A549 (cell line): ENCODE measurements at regions not wholly inside any gene's neighbourhood (a gene's known extent, or its start where the extent isn't known, plus 50 kb on each side); places are given as distances from the start of the nearest gene placed in this dataset.

Source experiments
- CTCF ChIP-seq: fragments of >200 bp; sonication (Bioruptor Twin); formaldehyde crosslinking; IDR thresholded peaks from 3 replicates; pipeline ENCODE4 v1.5.1; 2016
- E2F6 ChIP-seq: IDR thresholded peaks from 2 replicates; pipeline ENCODE4 v1.6.1; 2012; ENCODE audit warnings: low read depth, borderline replicate concordance
- EP300 ChIP-seq, 2 experiments: fragments of >200 bp; sonication (Bioruptor Twin); formaldehyde crosslinking; IDR thresholded peaks; 2 replicates in 1 of 2; 3 replicates in 1 of 2; pipeline ENCODE4 v1.6.1; 2016 to 2017
- HEYL ChIP-seq: fragments of 250-450 bp; sonication (Bioruptor Pico); IDR thresholded peaks from 2 replicates; pipeline ENCODE4 v1.8.0; 2021; ENCODE audit warnings: mild to moderate bottlenecking, moderate library complexity
- JUNB ChIP-seq: fragments of >200 bp; sonication (Bioruptor Twin); formaldehyde crosslinking; IDR thresholded peaks from 2 replicates; pipeline ENCODE4 v1.6.1; 2016
- MAX ChIP-seq: IDR thresholded peaks from 2 replicates; pipeline ENCODE4 v1.6.1; 2012
- MYC ChIP-seq: IDR thresholded peaks from 2 replicates; pipeline ENCODE4 v1.6.1; 2012; ENCODE audit warnings: mild to moderate bottlenecking, inconsistent platforms, low read length, improper control_type of control experiment, borderline replicate concordance
- PBX3 ChIP-seq: IDR thresholded peaks from 2 replicates; pipeline ENCODE4 v1.6.1; 2012
- PHF8 ChIP-seq: fragments of 200-600 bp; sonication (generic); IDR thresholded peaks from 2 replicates; pipeline ENCODE4 v1.6.1; 2016; ENCODE audit warnings: low read depth, mild to moderate bottlenecking, antibody characterized with exemption, moderate library complexity, borderline replicate concordance
- RFX5 ChIP-seq: fragments of 450-650 bp; IDR thresholded peaks from 2 replicates; pipeline ENCODE4 v1.7.1; 2014; ENCODE audit warnings: antibody characterized with exemption, mild to moderate bottlenecking, moderate library complexity
- SREBF2 ChIP-seq: fragments of 450-650 bp; IDR thresholded peaks from 2 replicates; pipeline ENCODE4 v1.6.1; 2014; ENCODE audit warnings: mild to moderate bottlenecking, moderate library complexity
- USF2 ChIP-seq: fragments of 450-650 bp; IDR thresholded peaks from 2 replicates; pipeline ENCODE4 v1.6.1; 2014; ENCODE audit warnings: antibody characterized with exemption

- TF ChIP-seq CTCF = no peak
- TF ChIP-seq PBX3 = no peak
- no peak for TF ChIP-seq MAX
- TF ChIP-seq RFX5 = no peak
- TF ChIP-seq EP300 (IDR thresholded peaks at IDR 0.05) = no peak
- TF ChIP-seq JUNB = no peak
- no peak for TF ChIP-seq MYC
- TF ChIP-seq SREBF2 = no peak
- TF ChIP-seq PHF8 = no peak
- no peak for TF ChIP-seq HEYL
- TF ChIP-seq E2F6 = no peak
- TF ChIP-seq USF2 = no peak
Measured at GRCh38 chr1:60636946-60637345, 445.4 kb upstream of the NFIA start.
